HCT116 (cell line): ENCODE measurements at regions not wholly inside any gene's neighbourhood (a gene's known extent, or its start where the extent isn't known, plus 50 kb on each side); places are given as distances from the start of the nearest gene placed in this dataset.

Experiments
- ATAC-seq: fragments of 200-7000 bp; cut with Tn5 transposase; 2 replicates; pipeline ENCODE4 v1.9.1; 2020; ENCODE audit warnings: mild to moderate bottlenecking, moderate library complexity
- BruUV-seq: library from RNA; stranded (reverse); fragments of 400-500 nt; replicated peaks from 2 replicates; lab custom pipeline; 2021; lab: Mats Ljungman, UMichigan
- CTCF ChIA-PET: fragments of 300-600 bp; sonication (Branson Sonifier 250); formaldehyde crosslinking; loops from one replicate; lab custom pipeline; 2021; ENCODE audit warnings: antibody characterized with exemption; lab: Charles Lee
- POLR2A ChIA-PET: fragments of 300-600, 350-600 bp; sonication (Branson Sonifier 250); formaldehyde crosslinking; loops from one replicate; lab custom pipeline; 2021; ENCODE audit warnings: antibody characterized with exemption; lab: Charles Lee
- RAD21 ChIA-PET, 2 experiments: fragments of 300-600 bp; sonication (Branson Sonifier 250); formaldehyde crosslinking; loops; one replicate each; lab custom pipeline; 2023; ENCODE audit warnings: low total read pairs in 2 of 2; ENCODE audit not compliant: uncharacterized antibody in 2 of 2, unreplicated experiment in 2 of 2, low non-redundant PET in 1 of 2; lab: Charles Lee
- DNase-seq: peaks from one replicate; pipeline ENCODE4 v3.0.0-alpha.2; 2010; ENCODE audit warnings: low read depth, low spot score
- H2AFZ ChIP-seq: fragments of 200-600 bp; shearing (Covaris generic), sonication (generic); 2 replicates; pipeline ENCODE4 v1.6.1; 2017; ENCODE audit warnings: low read depth, mixed run types, mixed read lengths, antibody characterized with exemption, low read length; ENCODE audit not compliant: poor library complexity, severe bottlenecking
- H3K27ac ChIP-seq: 2 replicates; pipeline ENCODE4 v1.5.1; 2012; ENCODE audit warnings: low read depth, low read length
- H3K27me3 ChIP-seq: fragments of 200-600 bp; sonication (generic); 2 replicates; pipeline ENCODE4 v1.6.1; 2016; ENCODE audit warnings: mixed run types, low read length, mixed read lengths; ENCODE audit not compliant: insufficient read depth
- H3K36me3 ChIP-seq, 2 experiments: fragments of 200-500 bp in 1 of 2; fragments of 200-600 bp in 1 of 2; sonication (Bioruptor generic) in 1 of 2; sonication (generic) in 1 of 2; 2 replicates each; pipeline versions ENCODE4 v1.5.1 to v1.6.1; 2014 to 2016; ENCODE audit warnings: low read length in 2 of 2, inconsistent platforms in 1 of 2, mixed read lengths in 1 of 2, mixed run types in 1 of 2; ENCODE audit not compliant: insufficient read depth in 2 of 2, control insufficient read depth in 1 of 2
- H3K4me1 ChIP-seq, 2 experiments: fragments of 200-600 bp in 1 of 2; sonication (generic) in 1 of 2; 2 replicates each; pipeline versions ENCODE4 v1.5.1 to v1.6.1; 2012 to 2017; ENCODE audit warnings: low read length in 2 of 2, inconsistent platforms in 1 of 2, mild to moderate bottlenecking in 1 of 2, mixed read lengths in 1 of 2, mixed run types in 1 of 2, moderate library complexity in 1 of 2; ENCODE audit not compliant: insufficient read depth in 2 of 2, control insufficient read depth in 1 of 2
- H3K4me2 ChIP-seq: fragments of 200-600 bp; sonication (generic); 2 replicates; pipeline ENCODE4 v1.6.1; 2017; ENCODE audit warnings: mixed run types, low read length, mixed read lengths
- H3K4me3 ChIP-seq, 2 experiments: fragments of 200-600 bp in 1 of 2; sonication (generic) in 1 of 2; replicated peaks in 1 of 2; 2 replicates each; pipeline ENCODE4 v1.5.1; 2011 to 2016; ENCODE audit warnings: low read length in 2 of 2, control low read depth in 1 of 2, low read depth in 1 of 2, mild to moderate bottlenecking in 1 of 2, mixed read lengths in 1 of 2, mixed run types in 1 of 2
- H3K79me2 ChIP-seq: fragments of 200-600 bp; sonication (generic); 2 replicates; pipeline ENCODE4 v1.6.1; 2017; ENCODE audit warnings: mild to moderate bottlenecking, mixed run types, low read length, moderate library complexity, mixed read lengths; ENCODE audit not compliant: insufficient read depth
- H3K9ac ChIP-seq: fragments of 200-600 bp; sonication (generic); 2 replicates; pipeline ENCODE4 v1.6.1; 2016; ENCODE audit warnings: low read length, mixed read lengths
- H3K9me2 ChIP-seq: fragments of 200-600 bp; sonication (generic), shearing (Covaris generic); 2 replicates; pipeline ENCODE4 v1.6.1; 2017; ENCODE audit warnings: mixed run types, mild to moderate bottlenecking, moderate library complexity; ENCODE audit not compliant: insufficient read depth
- H3K9me3 ChIP-seq, 2 experiments: fragments of 200-500 bp in 1 of 2; fragments of 200-600 bp in 1 of 2; sonication (Bioruptor generic) in 1 of 2; sonication (generic) in 1 of 2; 2 replicates each; pipeline ENCODE4 v1.6.1; 2014 to 2017; ENCODE audit warnings: low read length in 2 of 2, mixed read lengths in 2 of 2, inconsistent platforms in 1 of 2, low read depth in 1 of 2, mild to moderate bottlenecking in 1 of 2, mixed run types in 1 of 2, moderate library complexity in 1 of 2; ENCODE audit not compliant: control insufficient read depth in 1 of 2, insufficient read depth in 1 of 2
- H4K20me1 ChIP-seq: fragments of 200-600 bp; sonication (generic), shearing (Covaris generic); 2 replicates; pipeline ENCODE4 v1.6.1; 2017; ENCODE audit warnings: mixed run types, mild to moderate bottlenecking, moderate library complexity; ENCODE audit not compliant: insufficient read depth
- CBX3 ChIP-seq: IDR thresholded peaks from 2 replicates; pipeline ENCODE4 v1.6.1; 2012; ENCODE audit warnings: low read depth
- CTCF ChIP-seq, 3 experiments: fragments of 200-600 bp in 1 of 3; sonication (generic) in 1 of 3; IDR thresholded peaks in 2 of 3; conservative IDR thresholded peaks in 1 of 3; 2 replicates each; pipeline ENCODE4 v1.5.1; 2012 to 2017; ENCODE audit warnings: low read depth in 2 of 3, low read length in 2 of 3, antibody characterized with exemption in 1 of 3, borderline replicate concordance in 1 of 3, control low read depth in 1 of 3, mild to moderate bottlenecking in 1 of 3, mixed read lengths in 1 of 3, mixed run types in 1 of 3, moderate library complexity in 1 of 3; ENCODE audit not compliant: insufficient read depth in 1 of 3
- ELF1 ChIP-seq: IDR thresholded peaks from 2 replicates; pipeline ENCODE4 v1.6.1; 2012; ENCODE audit warnings: low read depth, borderline replicate concordance
- EZH2 ChIP-seq: fragments of 200-600 bp; sonication (generic); IDR thresholded peaks from 2 replicates; pipeline ENCODE4 v1.6.1; 2017; ENCODE audit warnings: antibody characterized with exemption, mixed run types
- FOSL1 ChIP-seq: IDR thresholded peaks from 2 replicates; pipeline ENCODE4 v1.6.1; 2012; ENCODE audit warnings: low read depth
- JUND ChIP-seq: IDR thresholded peaks from 2 replicates; pipeline ENCODE4 v1.6.1; 2012
- POLR2A ChIP-seq: IDR thresholded peaks from 2 replicates; pipeline ENCODE4 v1.7.0; 2011; ENCODE audit warnings: borderline replicate concordance; ENCODE audit not compliant: insufficient read depth, insufficient read length; ENCODE audit errors: extremely low read depth
- POLR2AphosphoS5 ChIP-seq: IDR thresholded peaks from 2 replicates; pipeline ENCODE4 v1.6.1; 2011; ENCODE audit warnings: mild to moderate bottlenecking, low read depth, low read length, moderate library complexity
- RAD21 ChIP-seq: IDR thresholded peaks from 2 replicates; pipeline ENCODE4 v1.6.1; 2012; ENCODE audit warnings: low read depth, mild to moderate bottlenecking
- REST ChIP-seq: IDR thresholded peaks from 2 replicates; pipeline ENCODE4 v1.6.1; 2012; ENCODE audit warnings: low read depth
- SP1 ChIP-seq: IDR thresholded peaks from 2 replicates; pipeline ENCODE4 v1.6.1; 2012; ENCODE audit warnings: low read depth
- SRF ChIP-seq: IDR thresholded peaks from 2 replicates; pipeline ENCODE4 v1.6.1; 2012; ENCODE audit warnings: low read depth
- ZNF274 ChIP-seq: fragments of 200-500 bp; sonication (Bioruptor generic); IDR thresholded peaks from 2 replicates; pipeline ENCODE4 v1.6.1; 2014; ENCODE audit warnings: mild to moderate bottlenecking, low read depth, low read length, inconsistent platforms
- intact Hi-C: fragments of 100-400 bp; cut with micrococcal nuclease; formaldehyde crosslinking; loops from 2 replicates; pipeline ENCODE4 v1.10.0; 2022
- TF ChIP-seq, protein P1 (sequence below): IDR thresholded peaks from 2 replicates; pipeline ENCODE4 v1.6.1; 2011; ENCODE audit warnings: mild to moderate bottlenecking, low read length, moderate library complexity; ENCODE audit not compliant: insufficient replicate concordance; ENCODE audit errors: extremely low read depth
- TF ChIP-seq, protein P2 (sequence below): IDR thresholded peaks from 2 replicates; pipeline ENCODE4 v1.6.1; 2012

GRCh38 chr2:78423631-78424030, 601.9 kb upstream of the REG3G start:
- H3K36me3 ChIP-seq, result no peaks in the 10 kb centered on the region
- H3K27ac ChIP-seq, result no peak overlapping the region
- no peak for DNase-seq
- intact Hi-C loops, result no loop called here
- TF ChIP-seq ELF1 (no peak), SRF (no peak), CTCF (IDR thresholded peaks at IDR 0.05 in 2 of 3, conservative IDR thresholded peaks at IDR 0.05 in 1 of 3; ENCODE audit: borderline replicate concordance in 1 of 3, insufficient read depth in 1 of 3, low read depth in 2 of 3, low read length in 2 of 3) (no peak), CBX3 (no peak), FOSL1 (no peak), ZNF274 (no peak), POLR2A (no peak), SP1 (no peak), REST (no peak), EZH2 (no peak), RAD21 (no peak), JUND (no peak), POLR2AphosphoS5 (no peak)
- TF ChIP-seq, protein P1, sequence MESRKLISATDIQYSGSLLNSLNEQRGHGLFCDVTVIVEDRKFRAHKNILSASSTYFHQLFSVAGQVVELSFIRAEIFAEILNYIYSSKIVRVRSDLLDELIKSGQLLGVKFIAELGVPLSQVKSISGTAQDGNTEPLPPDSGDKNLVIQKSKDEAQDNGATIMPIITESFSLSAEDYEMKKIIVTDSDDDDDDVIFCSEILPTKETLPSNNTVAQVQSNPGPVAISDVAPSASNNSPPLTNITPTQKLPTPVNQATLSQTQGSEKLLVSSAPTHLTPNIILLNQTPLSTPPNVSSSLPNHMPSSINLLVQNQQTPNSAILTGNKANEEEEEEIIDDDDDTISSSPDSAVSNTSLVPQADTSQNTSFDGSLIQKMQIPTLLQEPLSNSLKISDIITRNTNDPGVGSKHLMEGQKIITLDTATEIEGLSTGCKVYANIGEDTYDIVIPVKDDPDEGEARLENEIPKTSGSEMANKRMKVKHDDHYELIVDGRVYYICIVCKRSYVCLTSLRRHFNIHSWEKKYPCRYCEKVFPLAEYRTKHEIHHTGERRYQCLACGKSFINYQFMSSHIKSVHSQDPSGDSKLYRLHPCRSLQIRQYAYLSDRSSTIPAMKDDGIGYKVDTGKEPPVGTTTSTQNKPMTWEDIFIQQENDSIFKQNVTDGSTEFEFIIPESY, result no peak
- TF ChIP-seq, protein P2, sequence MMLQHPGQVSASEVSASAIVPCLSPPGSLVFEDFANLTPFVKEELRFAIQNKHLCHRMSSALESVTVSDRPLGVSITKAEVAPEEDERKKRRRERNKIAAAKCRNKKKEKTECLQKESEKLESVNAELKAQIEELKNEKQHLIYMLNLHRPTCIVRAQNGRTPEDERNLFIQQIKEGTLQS, result no peak
- H3K79me2 ChIP-seq, result no peaks in the 10 kb centered on the region
- H3K4me2 ChIP-seq, result no peak overlapping the region
- H3K9me2 ChIP-seq, result no peaks in the 10 kb centered on the region
- H3K27me3 ChIP-seq, result no peaks in the 10 kb centered on the region
- no peak for ATAC-seq
- H2AFZ ChIP-seq, result no peak overlapping the region
- CTCF ChIA-PET, result no interaction called here
- H4K20me1 ChIP-seq, result no peaks in the 10 kb centered on the region
- no peaks in the 10 kb centered on the region for H3K4me1 ChIP-seq
- no peak overlapping the region for H3K4me3 ChIP-seq
- BruUV-seq, result no TSS peak
- H3K9ac ChIP-seq, result no peak overlapping the region
- H3K9me3 ChIP-seq, result peaks cover 0 to 6% of the 10 kb centered on the region in 2 experiments; a peak in 2 of 4 replicates
- POLR2A ChIA-PET, result no interaction called here
- RAD21 ChIA-PET, result no interaction called here
